ENCODE measurements at regions not wholly inside any gene's neighbourhood (a gene's known extent, or its start where the extent isn't known, plus 50 kb on each side); places are given as distances from the start of the nearest gene placed in this dataset.

GRCh38 chr1:228902781-228903433 lies 167.6 kb downstream of the RHOU start:
- TF ChIP-seq EZH2 (IDR thresholded peaks at IDR 0.05; ENCODE audit: low read depth): no peak
- no peak for TF ChIP-seq CTCF (conservative IDR thresholded peaks at IDR 0.05)

Data from PC-9 (cell line).